ENCODE measurements at regions not wholly inside any gene's neighbourhood (a gene's known extent, or its start where the extent isn't known, plus 50 kb on each side); places are given as distances from the start of the nearest gene placed in this dataset.
"Not testable (repeated sequence)": the region's sequence is repeated elsewhere in the genome, so short reads cannot be mapped to it uniquely, and the experiment has no call there.

DNA sequence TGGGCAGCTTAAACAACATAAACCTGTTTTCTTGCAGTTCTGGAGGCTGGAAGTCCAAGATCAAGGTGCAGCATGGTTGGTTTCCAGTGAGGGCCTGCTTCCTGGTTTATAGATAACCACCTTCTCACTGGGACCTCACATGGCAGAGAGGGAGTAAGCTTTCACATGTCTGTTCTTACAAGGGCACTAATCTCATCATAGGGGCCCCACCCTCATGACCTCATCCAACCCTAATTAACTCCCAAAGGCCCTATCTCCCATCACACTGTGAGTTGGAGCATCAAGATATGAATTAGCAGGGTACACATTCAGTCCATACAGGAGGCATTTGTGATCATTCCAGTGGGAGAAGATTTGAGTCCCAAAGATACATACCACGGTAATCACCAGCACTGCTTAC lies 50.5 kb upstream of the GRIN2A start:
- no peak for DNase-seq (ENCODE audit: low read depth)

- no peak for DNase-seq (ENCODE audit: low read depth)
Observed at GRCh38 chr16:10239640-10240039, 57.4 kb upstream of the GRIN2A start.

DNA sequence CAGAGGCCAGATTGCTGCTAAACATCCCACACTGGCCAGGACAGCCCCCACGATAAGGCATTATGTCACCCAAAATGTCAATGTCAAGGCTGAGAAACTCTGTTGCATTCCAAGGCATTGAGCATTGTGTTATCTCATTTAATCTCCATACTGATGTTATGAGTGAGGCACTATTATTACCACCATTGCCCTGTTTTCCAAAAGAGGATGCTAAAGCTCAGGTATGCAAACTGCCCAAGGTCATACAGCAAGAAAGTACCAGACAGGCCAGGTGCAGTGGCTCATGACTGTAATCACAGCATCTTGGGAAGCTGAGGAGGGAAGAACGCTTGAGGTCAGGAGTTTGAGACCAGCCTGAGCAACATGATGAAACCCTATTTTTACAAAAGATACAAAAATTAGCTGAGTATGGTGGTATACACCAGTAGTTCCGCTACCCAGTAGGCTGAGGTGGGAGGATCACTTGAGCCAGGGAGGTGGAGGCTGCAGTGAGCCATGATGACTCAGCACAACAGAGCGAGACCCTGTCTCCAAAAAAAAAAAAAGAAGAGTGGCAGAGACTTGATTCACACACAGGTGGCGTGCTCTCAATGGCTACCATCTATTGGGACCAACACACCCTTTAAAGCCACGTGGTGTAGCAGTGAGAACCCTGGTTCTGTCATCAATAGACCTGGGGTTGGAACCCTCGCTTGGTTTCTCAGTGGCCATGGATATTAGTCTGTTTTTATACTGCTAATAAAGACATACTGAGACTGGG lies 58.8 kb upstream of the GRIN2A start:
- no peak for DNase-seq (ENCODE audit: low read depth)

DNA sequence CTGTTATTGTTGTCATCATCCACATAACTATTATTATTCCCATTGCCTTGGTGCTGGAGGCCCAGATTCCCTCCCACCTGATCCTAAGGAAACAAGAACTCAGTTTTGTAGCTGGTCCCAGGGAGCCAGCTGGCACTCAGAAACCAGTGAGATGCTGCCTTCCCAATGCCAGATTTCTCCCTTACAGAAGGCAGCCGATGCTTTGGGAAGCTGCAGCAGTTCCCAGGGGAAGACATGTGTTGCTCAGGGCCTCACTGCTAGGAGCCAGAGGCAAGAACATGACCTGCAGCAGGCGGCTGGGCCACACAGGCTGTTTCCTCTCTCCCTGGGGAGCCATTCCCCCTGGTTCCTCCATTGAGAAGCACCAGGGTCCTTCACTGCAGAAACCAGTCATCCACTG lies 59.9 kb upstream of the GRIN2A start:
- DNase-seq (ENCODE audit: low read depth) = no peak

- DNase-seq (ENCODE audit: low read depth) = no peak
Observed at GRCh38 chr16:10242916-10243315, 60.7 kb upstream of the GRIN2A start.

DNA sequence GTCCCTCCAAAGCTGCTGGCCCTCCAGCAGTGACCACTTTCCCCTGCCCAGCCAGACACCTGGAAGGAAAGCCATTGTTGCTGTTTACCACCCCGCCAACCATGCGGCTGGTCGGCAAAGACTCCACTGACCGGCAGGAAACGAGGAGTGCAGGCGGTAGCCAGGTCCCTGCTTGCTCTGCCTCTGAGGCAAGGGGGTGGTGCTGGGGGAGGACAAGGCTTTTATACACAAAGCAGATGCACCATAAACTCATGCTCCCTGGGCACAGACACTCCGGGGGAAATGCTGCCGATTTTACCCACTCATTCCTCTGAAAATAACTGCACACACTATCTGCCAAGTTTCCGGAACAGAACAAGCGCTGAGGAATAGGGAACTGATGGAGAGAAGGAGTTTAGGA lies 62.8 kb upstream of the GRIN2A start:
- no peak for DNase-seq (ENCODE audit: low read depth)

- DNase-seq (ENCODE audit: low read depth) = no peak
Observed at GRCh38 chr16:10250137-10250828, 68.1 kb upstream of the GRIN2A start.

DNA sequence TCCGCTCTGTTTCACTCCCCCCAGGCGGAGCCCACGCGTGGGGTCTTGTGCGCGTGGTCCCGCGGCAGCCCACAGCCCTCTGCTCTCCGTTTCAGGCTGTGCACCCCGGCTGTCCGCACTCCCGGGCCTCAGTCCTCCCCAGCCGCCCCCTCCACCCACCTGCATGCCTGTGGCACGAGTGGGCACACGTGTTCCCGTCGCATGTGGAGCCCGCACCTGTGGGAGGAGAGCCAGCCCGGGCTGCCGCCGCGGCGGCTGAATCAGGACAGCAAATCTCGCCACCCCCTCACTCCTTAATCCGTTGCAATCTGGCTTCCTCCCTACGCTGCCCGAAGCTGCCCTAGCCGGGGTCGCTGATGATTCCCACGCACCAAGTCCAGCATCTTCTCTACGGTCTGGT lies 69.9 kb upstream of the GRIN2A start:
- no peak for DNase-seq (ENCODE audit: low read depth)

- no peak for DNase-seq (ENCODE audit: low read depth)
Observed at GRCh38 chr16:10253409-10253808, 71.2 kb upstream of the GRIN2A start.

DNA sequence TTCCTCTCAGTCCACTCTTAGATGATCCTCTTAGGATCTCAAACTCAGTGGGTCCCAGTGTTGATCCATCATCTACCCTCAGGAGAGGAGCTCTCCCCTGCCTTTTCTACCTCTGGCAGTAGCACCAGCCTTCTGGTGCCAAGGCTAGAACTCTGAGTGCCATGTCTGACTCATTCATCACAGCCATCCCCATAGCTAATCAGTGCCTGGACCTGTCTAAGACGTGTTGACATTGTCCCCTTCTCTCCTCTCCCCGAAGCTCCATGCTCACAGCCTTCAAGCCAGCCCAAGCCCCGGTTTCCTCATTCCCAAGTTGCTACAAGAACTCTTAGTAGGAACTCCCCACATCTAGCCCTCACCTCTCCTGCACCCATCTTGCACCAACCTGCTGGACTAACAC lies 73.5 kb upstream of the GRIN2A start:
- no peak for DNase-seq (ENCODE audit: low read depth)

DNA sequence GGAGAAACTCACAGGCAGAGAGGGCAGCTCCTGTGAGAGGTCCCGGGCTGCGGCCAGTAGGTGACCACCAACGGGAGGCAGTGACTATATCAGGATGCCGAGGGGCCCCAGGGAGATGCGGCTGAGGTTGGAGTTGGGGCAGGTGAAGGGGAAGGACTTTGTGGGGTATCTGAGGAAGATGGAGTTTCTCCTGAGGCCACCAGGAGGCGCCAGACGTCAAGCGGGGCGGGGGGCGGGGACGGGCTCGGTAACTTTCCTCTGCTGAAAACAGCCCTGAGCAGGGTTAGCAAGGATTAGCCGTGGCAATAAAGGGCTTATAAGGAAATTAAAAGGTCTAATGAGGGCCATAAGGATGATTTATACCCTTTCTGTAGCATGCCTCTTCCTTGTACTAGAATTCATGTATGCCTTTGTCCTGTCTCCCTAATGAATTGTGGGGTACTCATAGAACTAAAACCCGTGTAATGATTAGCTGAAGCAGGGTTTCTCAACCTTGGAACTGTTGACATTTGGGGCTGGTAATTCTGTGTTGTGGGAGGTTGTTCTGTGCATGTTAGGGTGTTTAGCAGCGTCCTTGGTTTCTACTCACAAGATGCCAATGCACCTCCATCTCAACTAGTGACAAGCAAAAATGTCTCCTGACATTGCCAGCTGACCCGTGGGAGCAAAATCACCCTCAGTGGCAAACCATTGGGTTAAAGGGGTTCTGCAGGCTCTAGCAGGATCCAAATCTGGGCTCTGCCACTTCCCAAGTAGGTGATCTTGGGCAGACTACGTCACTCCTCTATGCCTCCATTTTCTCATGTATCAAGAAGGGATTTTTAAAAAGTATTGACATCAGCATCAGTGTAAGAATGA lies 74.8 kb upstream of the GRIN2A start:
- DNase-seq (ENCODE audit: low read depth) = no peak

DNA sequence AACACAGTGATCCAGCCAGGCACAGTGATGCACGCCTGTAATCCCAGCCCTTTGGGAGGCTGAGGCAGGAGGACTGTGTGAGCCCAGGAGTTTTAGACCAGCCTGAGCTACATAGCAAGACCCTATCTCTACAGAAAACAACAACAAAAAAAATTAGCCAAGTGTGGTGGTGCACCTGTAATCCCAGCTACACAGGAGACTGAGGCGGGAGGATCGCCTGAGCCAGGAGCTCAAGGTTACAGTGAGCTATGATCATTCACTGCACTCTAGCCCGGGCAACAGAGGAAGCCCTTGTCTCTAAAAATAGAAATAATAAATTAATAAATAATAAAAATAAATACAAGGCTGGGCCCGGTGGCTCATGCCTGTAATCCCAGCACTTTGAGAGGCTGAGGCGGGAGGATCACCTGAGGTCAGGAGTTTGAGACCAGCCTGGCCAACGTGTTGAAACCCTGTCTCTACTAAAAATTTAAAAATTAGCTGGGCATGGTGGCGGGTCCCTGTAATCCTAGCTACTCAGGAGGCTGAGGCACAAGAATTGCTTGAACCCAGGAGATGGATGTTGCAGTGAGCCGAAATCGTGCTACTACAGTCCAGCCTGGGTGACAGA lies 75.5 kb upstream of the GRIN2A start:
- DNase-seq (ENCODE audit: low read depth) = not testable (repeated sequence)

- not testable (repeated sequence) for DNase-seq (ENCODE audit: low read depth)
Observed at GRCh38 chr16:10258930-10259603, 76.8 kb upstream of the GRIN2A start.

GRCh38 chr16:10261077-10261476 lies 78.8 kb upstream of the GRIN2A start:
- no peak for DNase-seq (ENCODE audit: low read depth)

- not testable (repeated sequence) for DNase-seq (ENCODE audit: low read depth)
Observed at GRCh38 chr16:10261526-10261925, 79.3 kb upstream of the GRIN2A start.

DNA sequence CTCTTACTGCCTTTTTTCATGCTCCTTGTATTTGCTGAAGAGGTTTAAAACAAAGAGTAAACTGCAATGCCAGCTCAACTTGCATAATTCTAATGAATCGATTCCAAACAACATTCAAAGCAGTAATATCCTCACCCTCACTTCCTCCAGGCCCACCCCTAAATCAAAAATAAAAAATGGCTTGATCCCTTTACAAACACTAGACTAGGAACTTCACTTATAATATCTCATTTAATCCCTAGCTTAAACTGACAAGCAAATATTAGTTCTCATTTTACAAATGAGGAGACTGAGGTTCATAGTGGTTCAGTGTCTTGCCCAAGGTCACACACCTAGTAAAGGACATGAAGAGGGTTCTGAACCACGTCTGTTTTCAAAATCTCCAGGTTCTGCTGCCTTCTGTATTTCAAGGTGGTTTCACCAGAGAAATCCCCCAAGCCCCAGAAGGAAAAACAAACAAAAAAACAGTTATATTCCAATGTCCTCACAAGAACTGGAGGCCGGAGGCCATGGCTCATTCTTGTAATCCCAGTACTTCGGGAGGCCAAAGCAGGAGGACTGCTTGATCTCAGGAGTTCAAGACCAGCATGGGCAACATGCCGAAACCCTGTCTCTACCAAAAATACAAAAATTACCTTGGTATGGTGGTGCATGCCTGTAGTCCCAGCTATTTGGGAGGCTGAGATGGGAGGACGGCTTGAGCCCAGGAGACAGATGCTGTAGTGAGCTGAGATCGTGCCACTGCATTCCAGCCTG lies 80.3 kb upstream of the GRIN2A start:
- DNase-seq (ENCODE audit: low read depth) = no peak

- DNase-seq (ENCODE audit: low read depth) = no peak
Observed at GRCh38 chr16:10265770-10266615, 83.8 kb upstream of the GRIN2A start.

DNA sequence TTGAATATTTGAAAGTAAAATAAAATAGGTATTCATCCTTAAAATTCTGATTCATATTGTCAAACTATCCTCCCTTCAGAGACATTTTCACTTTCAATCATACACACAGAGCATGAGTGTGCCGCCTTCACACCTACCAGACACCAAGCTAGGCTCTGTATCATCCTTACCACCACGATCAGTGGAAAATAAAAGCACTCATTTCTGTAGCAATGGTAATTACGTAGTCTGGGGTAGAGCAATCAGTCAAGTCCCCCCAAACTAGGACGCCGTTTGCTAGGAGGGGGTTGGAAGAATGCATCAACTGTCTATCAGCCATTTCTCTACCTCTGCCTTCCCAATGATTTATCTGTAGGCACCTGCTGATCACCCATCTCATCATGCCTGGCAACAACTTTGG lies 84.6 kb upstream of the GRIN2A start:
- no peak for DNase-seq (ENCODE audit: low read depth)

DNA sequence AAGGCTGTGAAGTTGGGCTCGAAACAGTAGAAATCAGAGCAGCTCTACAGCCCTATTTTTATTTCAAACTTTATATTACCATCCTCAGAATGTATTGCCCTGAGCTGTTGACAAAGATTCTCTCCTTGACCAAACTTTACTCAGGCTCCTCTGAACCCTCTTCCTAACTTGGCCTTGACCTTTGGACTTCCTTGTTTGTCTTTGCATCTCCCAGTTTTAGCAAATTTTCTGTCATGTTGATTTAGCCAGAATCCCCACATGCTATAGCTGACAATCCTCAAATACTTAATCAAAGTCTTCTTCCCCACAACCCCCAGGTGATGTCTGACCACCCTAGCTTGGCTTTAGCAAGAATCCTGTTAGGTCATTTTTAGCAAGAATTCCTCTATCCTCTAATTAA lies 87.4 kb upstream of the GRIN2A start:
- no peak for DNase-seq (ENCODE audit: low read depth)

GRCh38 chr16:10272250-10272854 lies 90.1 kb upstream of the GRIN2A start:
- DNase-seq (ENCODE audit: low read depth) = not testable (repeated sequence)
